Neural cell (in vitro differentiated cells): ENCODE measurements at regions not wholly inside any gene's neighbourhood (a gene's known extent, or its start where the extent isn't known, plus 50 kb on each side); places are given as distances from the start of the nearest gene placed in this dataset.

Experiments used
- EZH2 ChIP-seq: fragments of 200-600, 300-800 bp; shearing (Covaris generic), sonication (generic); IDR thresholded peaks from 2 replicates; pipeline ENCODE4 v1.6.1; 2014; ENCODE audit warnings: antibody characterized with exemption, low read length, borderline replicate concordance, mild to moderate bottlenecking; ENCODE audit not compliant: insufficient read depth, poor library complexity, severe bottlenecking
- MXI1 ChIP-seq: fragments of 450-650 bp; conservative IDR thresholded peaks from 2 replicates; pipeline ENCODE4 v1.6.1; 2014; ENCODE audit warnings: antibody characterized with exemption, mild to moderate bottlenecking; ENCODE audit not compliant: poor library complexity, severe bottlenecking
- POLR2AphosphoS5 ChIP-seq: IDR thresholded peaks from 2 replicates; pipeline ENCODE4 v1.6.1; 2012
- TF ChIP-seq, protein P1 (sequence below): fragments of 450-650 bp; IDR thresholded peaks from 2 replicates; pipeline ENCODE4 v1.5.1; 2014; ENCODE audit warnings: antibody characterized with exemption, mild to moderate bottlenecking, moderate library complexity; ENCODE audit not compliant: poor library complexity, severe bottlenecking

DNA sequence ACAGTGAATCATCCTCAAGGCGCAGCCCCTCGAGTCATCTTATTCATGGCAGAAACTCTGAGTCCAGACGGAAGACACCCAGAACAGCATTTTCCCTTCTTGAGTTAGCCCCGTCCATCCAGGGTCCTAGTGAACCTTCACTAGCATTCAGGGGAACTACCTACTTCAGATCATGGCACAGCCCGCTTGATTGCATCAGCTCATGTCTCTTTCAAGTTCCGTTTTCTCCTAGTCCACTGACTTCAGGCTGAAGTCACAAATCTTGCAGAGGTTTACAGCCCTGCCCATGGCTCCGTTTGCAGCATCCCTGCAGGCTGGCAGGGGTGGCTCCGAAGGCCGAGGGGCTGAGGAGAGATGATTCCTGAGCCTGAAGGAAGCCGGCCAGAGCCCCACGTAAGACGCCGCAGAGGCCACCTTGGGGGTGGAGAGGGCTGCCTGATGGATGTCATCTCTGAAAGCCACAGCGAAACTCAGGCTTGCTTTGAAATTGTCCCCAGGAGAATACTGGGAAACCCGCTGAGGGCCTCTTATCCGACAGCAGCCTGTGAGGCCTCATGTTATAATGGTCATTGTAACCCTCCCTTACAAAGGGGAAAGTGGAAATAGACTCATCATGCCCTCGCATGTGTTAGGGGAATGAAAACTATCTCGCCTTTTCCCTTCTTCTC is 310.2 kb upstream of the AJAP1 start:
- TF ChIP-seq, protein P1, sequence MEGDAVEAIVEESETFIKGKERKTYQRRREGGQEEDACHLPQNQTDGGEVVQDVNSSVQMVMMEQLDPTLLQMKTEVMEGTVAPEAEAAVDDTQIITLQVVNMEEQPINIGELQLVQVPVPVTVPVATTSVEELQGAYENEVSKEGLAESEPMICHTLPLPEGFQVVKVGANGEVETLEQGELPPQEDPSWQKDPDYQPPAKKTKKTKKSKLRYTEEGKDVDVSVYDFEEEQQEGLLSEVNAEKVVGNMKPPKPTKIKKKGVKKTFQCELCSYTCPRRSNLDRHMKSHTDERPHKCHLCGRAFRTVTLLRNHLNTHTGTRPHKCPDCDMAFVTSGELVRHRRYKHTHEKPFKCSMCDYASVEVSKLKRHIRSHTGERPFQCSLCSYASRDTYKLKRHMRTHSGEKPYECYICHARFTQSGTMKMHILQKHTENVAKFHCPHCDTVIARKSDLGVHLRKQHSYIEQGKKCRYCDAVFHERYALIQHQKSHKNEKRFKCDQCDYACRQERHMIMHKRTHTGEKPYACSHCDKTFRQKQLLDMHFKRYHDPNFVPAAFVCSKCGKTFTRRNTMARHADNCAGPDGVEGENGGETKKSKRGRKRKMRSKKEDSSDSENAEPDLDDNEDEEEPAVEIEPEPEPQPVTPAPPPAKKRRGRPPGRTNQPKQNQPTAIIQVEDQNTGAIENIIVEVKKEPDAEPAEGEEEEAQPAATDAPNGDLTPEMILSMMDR, result no peak
- TF ChIP-seq POLR2AphosphoS5 (no peak), EZH2 (no peak), MXI1 (no peak)
